IMR-90 (cell line): ENCODE measurements at regions not wholly inside any gene's neighbourhood (a gene's known extent, or its start where the extent isn't known, plus 50 kb on each side); places are given as distances from the start of the nearest gene placed in this dataset.

ENCODE experiments used
- ATAC-seq: fragments of 200-7000 bp; cut with Tn5 transposase; 2 replicates; pipeline ENCODE4 v1.9.1; 2020; ENCODE audit warnings: low read depth, mild to moderate bottlenecking, moderate library complexity
- BruUV-seq: library from RNA; stranded (reverse); fragments of 400-500 nt; replicated peaks from 2 replicates; lab custom pipeline; 2021; lab: Mats Ljungman, UMichigan
- CTCF ChIA-PET: fragments of 300-600 bp; formaldehyde crosslinking; extraction: SDS; loops from one replicate; lab custom pipeline; 2021; ENCODE audit warnings: antibody characterized with exemption; lab: Yijun Ruan, JAX
- POLR2A ChIA-PET: fragments of 300-600 bp; sonication (Branson Sonifier 250); formaldehyde crosslinking; loops from one replicate; lab custom pipeline; 2022; ENCODE audit warnings: antibody characterized with exemption; ENCODE audit not compliant: unreplicated experiment; lab: Charles Lee
- DNase-seq: peaks from one replicate; pipeline ENCODE4 v3.0.0; 2013
- H2AFZ ChIP-seq: replicated peaks from 2 replicates; pipeline ENCODE3; 2013; ENCODE audit warnings: low read length, mild to moderate bottlenecking; ENCODE audit not compliant: poor library complexity
- H2AK5ac ChIP-seq: 2 replicates; pipeline ENCODE4 v1.6.1; 2013; ENCODE audit warnings: low read depth, low read length, inconsistent platforms
- H2AK9ac ChIP-seq: replicated peaks from 2 replicates; pipeline ENCODE3; 2013; ENCODE audit warnings: mild to moderate bottlenecking, low read depth, low read length, moderate library complexity; ENCODE audit not compliant: poor library complexity
- H2BK120ac ChIP-seq: 2 replicates; pipeline ENCODE4 v1.6.1; 2013; ENCODE audit warnings: low read depth, low read length, inconsistent platforms
- H2BK15ac ChIP-seq: 3 replicates; pipeline ENCODE4 v1.6.1; 2013; ENCODE audit warnings: low read depth, low read length, inconsistent platforms
- H2BK20ac ChIP-seq: 2 replicates; pipeline ENCODE4 v1.6.1; 2013; ENCODE audit warnings: low read depth, mild to moderate bottlenecking, inconsistent platforms, low read length, moderate library complexity
- H2BK5ac ChIP-seq: 2 replicates; pipeline ENCODE4 v1.6.1; 2013; ENCODE audit warnings: mild to moderate bottlenecking, low read depth, low read length, inconsistent platforms; ENCODE audit not compliant: poor library complexity, severe bottlenecking
- H3K14ac ChIP-seq: replicated peaks from 2 replicates; pipeline ENCODE4 v1.6.1; 2013; ENCODE audit warnings: low read depth, low read length, inconsistent platforms
- H3K18ac ChIP-seq: 2 replicates; pipeline ENCODE4 v1.6.1; 2013; ENCODE audit warnings: low read depth, low read length, control low read depth
- H3K23ac ChIP-seq: 2 replicates; pipeline ENCODE4 v1.6.1; 2013; ENCODE audit warnings: low read depth, low read length, inconsistent platforms
- H3K27ac ChIP-seq: 2 replicates; pipeline ENCODE4 v1.5.1; 2013; ENCODE audit warnings: mild to moderate bottlenecking, control low read depth, low read length; ENCODE audit not compliant: insufficient read depth
- H3K27me3 ChIP-seq: 2 replicates; pipeline ENCODE4 v1.6.1; 2013; ENCODE audit warnings: low read length; ENCODE audit not compliant: control insufficient read depth, insufficient read depth
- H3K36me3 ChIP-seq: 2 replicates; pipeline ENCODE4 v1.6.1; 2013; ENCODE audit warnings: low read length, mixed read lengths; ENCODE audit not compliant: control insufficient read depth, insufficient read depth
- H3K4ac ChIP-seq: 2 replicates; pipeline ENCODE4 v1.6.1; 2013; ENCODE audit warnings: low read depth, low read length, inconsistent platforms
- H3K4me1 ChIP-seq: 2 replicates; pipeline ENCODE4 v1.6.1; 2013; ENCODE audit warnings: low read length, mixed read lengths; ENCODE audit not compliant: control insufficient read depth, insufficient read depth
- H3K4me2 ChIP-seq: 2 replicates; pipeline ENCODE4 v1.6.1; 2013; ENCODE audit warnings: low read depth, mild to moderate bottlenecking, control low read depth, low read length, moderate library complexity
- H3K4me3 ChIP-seq: 2 replicates; pipeline ENCODE4 v1.5.1; 2013; ENCODE audit warnings: low read depth, mild to moderate bottlenecking, control low read depth, low read length, moderate library complexity; ENCODE audit not compliant: insufficient read depth
- H3K56ac ChIP-seq: 2 replicates; pipeline ENCODE4 v1.6.1; 2013; ENCODE audit warnings: low read length, inconsistent platforms; ENCODE audit not compliant: insufficient read depth; ENCODE audit errors: extremely low read depth
- H3K79me1 ChIP-seq, 2 experiments: 2 replicates each; pipeline ENCODE4 v1.6.1; 2013; ENCODE audit warnings: low read length in 2 of 2, inconsistent platforms in 1 of 2, low read depth in 1 of 2
- H3K9ac ChIP-seq: 2 replicates; pipeline ENCODE4 v1.6.1; 2013; ENCODE audit warnings: low read depth, low read length, control low read depth
- H3K9me1 ChIP-seq: 2 replicates; pipeline ENCODE4 v1.6.1; 2013; ENCODE audit warnings: low read length, inconsistent platforms; ENCODE audit not compliant: insufficient read depth
- H3K9me3 ChIP-seq: 2 replicates; pipeline ENCODE4 v1.6.1; 2013; ENCODE audit warnings: low read length; ENCODE audit not compliant: control insufficient read depth, insufficient read depth
- H4K20me1 ChIP-seq: 2 replicates; pipeline ENCODE4 v1.6.1; 2013; ENCODE audit warnings: low read length, inconsistent platforms; ENCODE audit not compliant: insufficient read depth
- H4K5ac ChIP-seq: 2 replicates; pipeline ENCODE4 v1.6.1; 2013; ENCODE audit warnings: mild to moderate bottlenecking, low read depth, low read length, control low read depth
- H4K8ac ChIP-seq, 2 experiments: 2 replicates each; pipeline ENCODE4 v1.6.1; 2013; ENCODE audit warnings: low read depth in 2 of 2, low read length in 2 of 2, control low read depth in 1 of 2, inconsistent platforms in 1 of 2
- H4K91ac ChIP-seq: 2 replicates; pipeline ENCODE4 v1.6.1; 2013; ENCODE audit warnings: low read depth, low read length, inconsistent platforms; ENCODE audit not compliant: insufficient read depth
- CEBPB ChIP-seq: IDR thresholded peaks from 2 replicates; pipeline ENCODE4 v1.6.1; 2012; ENCODE audit warnings: low read depth, low read length, improper control_type of control experiment
- FOS ChIP-seq: fragments of 150-350 bp; IDR thresholded peaks from 2 replicates; pipeline ENCODE4 v1.6.1; 2016; ENCODE audit warnings: low read depth, low read length
- MXI1 ChIP-seq: IDR thresholded peaks from 2 replicates; pipeline ENCODE4 v1.6.1; 2012; ENCODE audit warnings: low read depth, mild to moderate bottlenecking, low read length, moderate library complexity, borderline replicate concordance
- RCOR1 ChIP-seq: IDR thresholded peaks from 2 replicates; pipeline ENCODE4 v1.6.1; 2012; ENCODE audit warnings: mild to moderate bottlenecking, low read length, improper control_type of control experiment; ENCODE audit not compliant: insufficient replicate concordance
- RFX5 ChIP-seq: IDR thresholded peaks from 2 replicates; pipeline ENCODE4 v1.8.0; 2012; ENCODE audit warnings: low read depth, mild to moderate bottlenecking, low read length, moderate library complexity
- WGBS, 2 experiments: methylation state at CpG; one replicate each; pipeline versions ENCODE4 v1.1.5 to v1.1.7; 2013; ENCODE audit warnings: missing lambda C conversion rate in 2 of 2; ENCODE audit not compliant: insufficient read length in 1 of 2; ENCODE audit errors: extremely low coverage in 2 of 2; 5-methylcytosine and 5-hydroxymethylcytosine counted together
- dilution Hi-C: fragments of 300-500 bp; cut with HindIII; formaldehyde crosslinking; loops from one replicate; pipeline ENCODE4 v1.14.3; 2018; ENCODE audit warnings: low sequenced_read_pairs; ENCODE audit not compliant: unreplicated experiment
- in situ Hi-C: fragments of 300-500 bp; cut with MboI; formaldehyde crosslinking; loops from 3 replicates; pipeline ENCODE4 v1.14.3; 2019; ENCODE audit warnings: low sequenced_read_pairs, inconsistent platforms, mixed read lengths
- intact Hi-C: fragments of 100-400 bp; cut with micrococcal nuclease; formaldehyde crosslinking; loops from 2 replicates; pipeline ENCODE4 v1.10.0; 2022

GRCh38 chr2:215572341-215572848 lies 136.5 kb upstream of the FN1 start:
- ATAC-seq = no peak
- intact Hi-C loops (no loop called here), in situ Hi-C loops (no loop called here), dilution Hi-C loops (no loop called here)
- Histone ChIP-seq H3K9me3 (no peaks in the 10 kb centered on the region), H3K79me1 (no peaks in the 10 kb centered on the region), H3K4me3 (no peak overlapping the region), H3K4me2 (no peak overlapping the region), H3K9me1 (no peaks in the 10 kb centered on the region), H3K23ac (no peak overlapping the region), H3K4me1 (no peaks in the 10 kb centered on the region), H2AFZ (no peak overlapping the region), H2AK5ac (no peak overlapping the region), H3K9ac (no peak overlapping the region), H2BK120ac (no peak overlapping the region), H4K20me1 (no peaks in the 10 kb centered on the region), H3K36me3 (no peaks in the 10 kb centered on the region), H3K27ac (no peak overlapping the region), H3K27me3 (no peaks in the 10 kb centered on the region), H3K4ac (no peak overlapping the region), H3K14ac (no peak overlapping the region), H2AK9ac (no peak overlapping the region), H4K5ac (no peak overlapping the region), H2BK5ac (no peak overlapping the region), H4K91ac (no peak overlapping the region), H2BK15ac (no peak overlapping the region), H4K8ac (no peak overlapping the region), H3K18ac (no peak overlapping the region), H2BK20ac (no peak overlapping the region), H3K56ac (no peak overlapping the region)
- ChIA-PET POLR2A (no interaction called here), CTCF (interaction anchor here (0.6 kb wide), 1 partner anchor 275 kb away, joined by 7 read pairs; no protein-coding TSS in a partner anchor)
- TF ChIP-seq FOS = no peak
- TF ChIP-seq CEBPB = no peak
- no peak for TF ChIP-seq MXI1
- TF ChIP-seq RCOR1 = no peak
- no peak for TF ChIP-seq RFX5
- DNase-seq = no peak
- no TSS peak for BruUV-seq
- no CpG with 5 or more reads among the region's 2 CpGs for WGBS, 2 experiments
